Panc1 (cell line): ENCODE measurements at regions not wholly inside any gene's neighbourhood (a gene's known extent, or its start where the extent isn't known, plus 50 kb on each side); places are given as distances from the start of the nearest gene placed in this dataset.

Experiments used
- POLR2AphosphoS5 ChIP-seq: IDR thresholded peaks from 2 replicates; pipeline ENCODE4 v1.6.1; 2012; ENCODE audit warnings: mild to moderate bottlenecking, low read depth, low read length, moderate library complexity
- SIN3A ChIP-seq: IDR thresholded peaks from 2 replicates; pipeline ENCODE4 v1.6.1; 2012; ENCODE audit warnings: low read depth, mild to moderate bottlenecking, low read length, moderate library complexity, borderline replicate concordance; ENCODE audit not compliant: insufficient read depth
- TCF7L2 ChIP-seq: IDR thresholded peaks from 2 replicates; pipeline ENCODE4 v1.6.1; 2011; ENCODE audit warnings: mild to moderate bottlenecking, low read depth, low read length, inconsistent platforms
- TF ChIP-seq, protein P1 (sequence below): fragments of 450-650 bp; IDR thresholded peaks from 2 replicates; pipeline ENCODE4 v1.5.1; 2017; ENCODE audit warnings: mild to moderate bottlenecking
- TF ChIP-seq, protein P2 (sequence below), 2 experiments: IDR thresholded peaks; 2 replicates each; pipeline ENCODE4 v1.6.1; 2011 to 2012; ENCODE audit warnings: low read depth in 2 of 2, control low read depth in 1 of 2, low read length in 1 of 2, mild to moderate bottlenecking in 1 of 2, moderate library complexity in 1 of 2; ENCODE audit not compliant: insufficient read depth in 1 of 2

DNA sequence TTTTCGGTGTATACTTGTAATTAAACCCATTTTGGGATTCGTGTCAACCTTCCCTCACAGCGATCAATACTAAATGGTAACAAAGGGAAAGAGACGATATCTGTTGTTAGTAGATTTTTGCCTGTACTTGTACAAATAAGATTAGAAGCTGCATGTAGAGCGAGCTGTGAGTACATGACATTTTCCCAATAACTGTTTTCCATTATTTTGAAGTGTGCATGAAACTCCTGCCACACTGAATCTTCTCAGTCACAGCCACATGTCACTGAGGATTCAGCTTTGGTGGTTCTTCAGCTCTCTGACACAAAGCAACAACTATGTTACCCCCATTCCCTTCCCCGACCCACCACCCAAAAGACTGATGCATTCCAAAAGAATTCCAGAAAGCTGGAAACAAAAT is 685.6 kb downstream of the EFNA5 start:
- TF ChIP-seq SIN3A (no peak), POLR2AphosphoS5 (no peak), TCF7L2 (no peak)
- TF ChIP-seq, protein P1, sequence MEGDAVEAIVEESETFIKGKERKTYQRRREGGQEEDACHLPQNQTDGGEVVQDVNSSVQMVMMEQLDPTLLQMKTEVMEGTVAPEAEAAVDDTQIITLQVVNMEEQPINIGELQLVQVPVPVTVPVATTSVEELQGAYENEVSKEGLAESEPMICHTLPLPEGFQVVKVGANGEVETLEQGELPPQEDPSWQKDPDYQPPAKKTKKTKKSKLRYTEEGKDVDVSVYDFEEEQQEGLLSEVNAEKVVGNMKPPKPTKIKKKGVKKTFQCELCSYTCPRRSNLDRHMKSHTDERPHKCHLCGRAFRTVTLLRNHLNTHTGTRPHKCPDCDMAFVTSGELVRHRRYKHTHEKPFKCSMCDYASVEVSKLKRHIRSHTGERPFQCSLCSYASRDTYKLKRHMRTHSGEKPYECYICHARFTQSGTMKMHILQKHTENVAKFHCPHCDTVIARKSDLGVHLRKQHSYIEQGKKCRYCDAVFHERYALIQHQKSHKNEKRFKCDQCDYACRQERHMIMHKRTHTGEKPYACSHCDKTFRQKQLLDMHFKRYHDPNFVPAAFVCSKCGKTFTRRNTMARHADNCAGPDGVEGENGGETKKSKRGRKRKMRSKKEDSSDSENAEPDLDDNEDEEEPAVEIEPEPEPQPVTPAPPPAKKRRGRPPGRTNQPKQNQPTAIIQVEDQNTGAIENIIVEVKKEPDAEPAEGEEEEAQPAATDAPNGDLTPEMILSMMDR: no peak
- TF ChIP-seq, protein P2, sequence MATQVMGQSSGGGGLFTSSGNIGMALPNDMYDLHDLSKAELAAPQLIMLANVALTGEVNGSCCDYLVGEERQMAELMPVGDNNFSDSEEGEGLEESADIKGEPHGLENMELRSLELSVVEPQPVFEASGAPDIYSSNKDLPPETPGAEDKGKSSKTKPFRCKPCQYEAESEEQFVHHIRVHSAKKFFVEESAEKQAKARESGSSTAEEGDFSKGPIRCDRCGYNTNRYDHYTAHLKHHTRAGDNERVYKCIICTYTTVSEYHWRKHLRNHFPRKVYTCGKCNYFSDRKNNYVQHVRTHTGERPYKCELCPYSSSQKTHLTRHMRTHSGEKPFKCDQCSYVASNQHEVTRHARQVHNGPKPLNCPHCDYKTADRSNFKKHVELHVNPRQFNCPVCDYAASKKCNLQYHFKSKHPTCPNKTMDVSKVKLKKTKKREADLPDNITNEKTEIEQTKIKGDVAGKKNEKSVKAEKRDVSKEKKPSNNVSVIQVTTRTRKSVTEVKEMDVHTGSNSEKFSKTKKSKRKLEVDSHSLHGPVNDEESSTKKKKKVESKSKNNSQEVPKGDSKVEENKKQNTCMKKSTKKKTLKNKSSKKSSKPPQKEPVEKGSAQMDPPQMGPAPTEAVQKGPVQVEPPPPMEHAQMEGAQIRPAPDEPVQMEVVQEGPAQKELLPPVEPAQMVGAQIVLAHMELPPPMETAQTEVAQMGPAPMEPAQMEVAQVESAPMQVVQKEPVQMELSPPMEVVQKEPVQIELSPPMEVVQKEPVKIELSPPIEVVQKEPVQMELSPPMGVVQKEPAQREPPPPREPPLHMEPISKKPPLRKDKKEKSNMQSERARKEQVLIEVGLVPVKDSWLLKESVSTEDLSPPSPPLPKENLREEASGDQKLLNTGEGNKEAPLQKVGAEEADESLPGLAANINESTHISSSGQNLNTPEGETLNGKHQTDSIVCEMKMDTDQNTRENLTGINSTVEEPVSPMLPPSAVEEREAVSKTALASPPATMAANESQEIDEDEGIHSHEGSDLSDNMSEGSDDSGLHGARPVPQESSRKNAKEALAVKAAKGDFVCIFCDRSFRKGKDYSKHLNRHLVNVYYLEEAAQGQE (IDR thresholded peaks at IDR 0.05; ENCODE audit: insufficient read depth in 1 of 2, low read depth in 2 of 2, low read length in 1 of 2): no peak
